PC-9 (cell line): ENCODE measurements at regions not wholly inside any gene's neighbourhood (a gene's known extent, or its start where the extent isn't known, plus 50 kb on each side); places are given as distances from the start of the nearest gene placed in this dataset.

Experiments
- CTCF ChIP-seq: fragments of 200-600 bp; sonication (generic); conservative IDR thresholded peaks from 2 replicates; pipeline ENCODE4 v1.6.1; 2017; ENCODE audit warnings: mixed run types, antibody characterized with exemption, mild to moderate bottlenecking, moderate library complexity
- EZH2 ChIP-seq: fragments of 200-600 bp; sonication (generic); IDR thresholded peaks from 2 replicates; pipeline ENCODE4 v1.8.0; 2017; ENCODE audit warnings: antibody characterized with exemption, low read depth

- no peak for TF ChIP-seq CTCF
- TF ChIP-seq EZH2 = no peak
Observed at GRCh38 chr1:18552631-18553030, 71.9 kb downstream of the KLHDC7A start.
